GM21723 (cell line): ENCODE measurements at regions not wholly inside any gene's neighbourhood (a gene's known extent, or its start where the extent isn't known, plus 50 kb on each side); places are given as distances from the start of the nearest gene placed in this dataset.

Experiments
- ATAC-seq: cut with Tn5 transposase; IDR thresholded peaks from one replicate; pipeline ENCODE4 v1.9.1; 2021; ENCODE audit warnings: mild to moderate bottlenecking, moderate library complexity; ENCODE audit not compliant: unreplicated experiment

DNA sequence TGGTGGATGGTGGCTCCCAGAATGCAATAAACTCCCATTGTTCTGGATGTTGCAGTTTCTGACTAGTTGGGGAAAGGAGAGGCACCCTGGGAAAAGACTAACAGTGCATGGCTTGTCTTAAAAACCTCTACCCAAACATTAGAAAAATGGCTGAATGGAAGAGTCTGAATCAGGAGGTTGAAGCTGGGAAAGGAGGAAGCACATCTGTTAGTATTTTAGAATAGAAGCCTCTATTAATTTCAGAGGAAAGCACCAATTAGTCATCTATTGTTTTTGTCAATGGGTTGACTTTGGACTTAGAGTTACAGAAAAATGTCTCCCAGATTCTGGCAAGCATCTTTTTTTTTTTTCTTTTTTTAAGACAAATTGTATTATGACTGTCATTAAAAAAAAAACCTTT lies 56.1 kb upstream of the ELMO1 start:
- ATAC-seq = no peak

- ATAC-seq = no peak
Observed at GRCh38 chr7:37505750-37506353, 57.2 kb upstream of the ELMO1 start.

GRCh38 chr7:37508118-37508517 lies 59.5 kb upstream of the ELMO1 start:
- no peak for ATAC-seq

DNA sequence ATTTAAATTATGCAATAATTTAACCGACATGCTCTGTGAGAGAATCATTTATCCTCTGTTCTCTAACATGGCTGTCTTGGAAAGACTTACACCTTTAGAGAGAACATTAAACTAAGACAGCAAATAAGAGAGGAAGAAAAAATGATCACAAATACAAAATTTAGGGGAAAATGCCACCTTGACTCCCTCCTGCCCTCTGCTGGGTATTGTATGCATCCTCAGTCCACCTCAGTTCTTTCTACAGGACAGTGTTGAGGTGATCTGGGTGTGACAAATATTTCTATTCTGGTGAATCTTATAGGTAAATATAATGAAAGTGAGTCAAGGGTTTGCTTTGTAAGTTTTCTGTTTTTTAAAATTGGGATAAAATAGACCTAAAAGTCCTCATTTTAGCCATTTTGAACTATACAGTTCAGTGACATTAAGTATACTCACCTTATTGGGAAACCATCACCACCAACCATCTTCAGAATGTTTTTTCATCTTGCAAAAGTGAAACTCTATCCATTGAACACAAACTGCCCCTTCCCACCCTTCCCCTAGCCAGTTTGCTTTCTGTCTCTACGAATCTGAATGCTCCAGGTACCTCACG lies 61.5 kb upstream of the ELMO1 start:
- no peak for ATAC-seq

DNA sequence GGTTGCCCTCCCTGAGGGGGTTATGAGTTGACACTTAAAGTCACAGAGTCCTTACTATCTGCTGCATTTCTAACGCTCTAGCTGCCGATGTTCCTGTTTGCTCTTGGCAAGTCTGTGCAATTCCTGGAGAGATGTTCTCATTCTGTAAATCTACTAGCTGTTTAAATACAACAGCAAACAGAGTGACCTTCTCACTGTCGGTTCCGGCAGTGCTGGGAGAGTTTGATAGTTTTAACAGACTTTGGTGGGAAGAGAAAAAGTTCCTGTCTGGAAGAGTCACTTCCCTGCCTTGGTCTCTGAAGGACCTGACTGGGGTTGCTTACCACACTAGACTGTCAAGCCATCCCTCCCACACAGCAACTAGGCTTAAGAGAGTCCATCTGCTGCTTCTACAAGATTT lies 63.3 kb upstream of the ELMO1 start:
- ATAC-seq = no peak

DNA sequence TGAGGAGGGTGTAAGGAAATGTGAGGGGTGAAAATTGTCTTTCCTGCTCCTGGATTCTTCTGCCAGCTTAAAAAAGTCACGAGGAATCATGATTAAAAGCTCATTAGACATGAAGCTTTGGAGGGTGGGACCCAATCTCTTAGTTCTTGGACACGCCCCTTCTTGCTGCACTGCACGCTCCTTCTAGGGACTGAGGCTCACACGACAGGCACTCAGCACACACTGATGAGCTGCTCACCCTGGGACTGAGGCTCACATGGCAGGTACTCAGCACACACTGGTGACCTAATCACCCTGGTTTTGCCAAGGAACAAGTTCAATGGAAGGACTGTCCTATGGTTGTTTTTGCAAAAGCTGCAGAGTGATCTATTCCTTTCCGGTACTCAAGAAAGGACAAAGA lies 65.8 kb upstream of the ELMO1 start:
- no peak for ATAC-seq

DNA sequence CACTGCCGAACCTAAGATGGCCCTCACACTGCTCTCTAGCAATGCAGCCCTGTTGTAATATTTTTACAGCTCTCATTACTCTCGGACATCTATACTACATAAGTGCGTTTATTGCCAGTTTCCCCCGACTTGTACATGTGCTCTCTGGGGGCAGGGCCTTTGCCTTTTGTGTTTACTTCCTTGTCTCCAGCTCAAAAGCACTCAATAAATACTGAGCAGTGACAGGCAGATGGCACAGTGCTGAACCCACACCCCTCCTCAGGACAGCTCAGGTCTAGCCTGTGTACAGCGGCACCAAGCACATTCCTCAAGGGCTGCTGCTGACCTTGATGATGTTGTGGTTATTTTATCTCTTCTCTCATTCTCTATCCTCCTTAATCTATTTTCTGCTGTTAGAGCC lies 68.0 kb upstream of the ELMO1 start:
- no peak for ATAC-seq

- no peak for ATAC-seq
Observed at GRCh38 chr7:37518266-37518665, 69.6 kb upstream of the ELMO1 start.

DNA sequence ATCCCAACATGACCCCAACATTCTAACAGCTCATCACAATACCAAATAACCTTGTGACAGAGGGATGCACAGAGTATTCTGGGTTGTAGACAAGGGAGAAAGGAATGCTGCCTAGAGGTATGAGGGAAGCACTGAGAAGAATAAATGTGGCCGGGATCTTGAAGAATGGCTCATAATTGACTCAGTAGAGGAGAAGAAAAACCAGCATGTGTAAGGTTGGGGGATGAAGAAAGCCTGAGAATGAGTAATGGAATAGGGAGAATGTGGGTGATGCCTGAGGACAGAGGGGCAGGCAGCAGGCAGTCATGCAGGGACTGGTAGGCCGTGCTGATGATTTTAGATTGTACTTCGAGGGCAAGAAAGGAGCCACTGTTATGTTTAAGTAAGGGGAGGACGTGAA lies 75.4 kb upstream of the ELMO1 start:
- no peak for ATAC-seq

- no peak for ATAC-seq
Observed at GRCh38 chr7:37524797-37525196, 76.1 kb upstream of the ELMO1 start.

GRCh38 chr7:37526623-37527022 lies 78.0 kb upstream of the ELMO1 start:
- ATAC-seq = no peak

- ATAC-seq = no peak
Observed at GRCh38 chr7:37527109-37527508, 78.4 kb upstream of the ELMO1 start.

DNA sequence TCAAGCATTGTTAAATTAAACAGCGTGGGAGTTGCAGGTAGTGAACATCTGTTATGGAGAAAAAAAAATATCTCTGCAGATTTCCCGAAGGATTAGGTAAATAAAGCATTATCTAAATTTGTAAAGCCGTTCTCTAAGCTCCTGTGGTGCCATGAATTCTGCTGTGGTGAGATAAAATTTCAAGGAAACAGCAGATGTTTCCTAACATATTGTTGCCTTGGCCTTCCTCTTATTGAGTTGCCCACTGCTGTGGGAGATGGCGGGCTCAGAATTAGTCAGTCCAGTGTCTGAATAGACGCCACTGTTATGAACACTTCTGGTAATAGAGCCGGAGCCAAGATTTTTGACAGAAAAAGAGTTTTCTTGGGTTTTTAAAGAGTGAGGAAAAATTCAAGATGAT lies 82.6 kb upstream of the ELMO1 start:
- no peak for ATAC-seq

DNA sequence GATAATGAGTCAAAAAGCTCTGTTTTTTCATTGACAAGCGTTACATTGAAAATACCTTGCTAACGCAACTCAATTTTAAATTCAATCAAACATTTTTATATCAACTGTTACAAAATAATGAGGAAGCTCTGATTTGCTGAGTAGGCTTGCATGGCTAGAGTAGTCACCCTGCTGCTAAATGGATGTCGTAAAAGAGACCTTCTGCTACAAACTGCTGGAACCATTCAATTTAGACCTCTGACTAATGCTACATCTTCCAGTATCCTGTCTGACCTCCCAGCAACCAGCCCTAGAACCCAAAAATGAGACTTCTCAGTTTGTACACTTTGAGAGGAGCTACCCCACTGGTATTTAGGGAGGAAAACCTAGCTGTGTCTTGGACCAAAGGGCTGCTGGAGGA lies 84.0 kb upstream of the ELMO1 start:
- ATAC-seq = no peak

- ATAC-seq = no peak
Observed at GRCh38 chr7:37534893-37535610, 86.4 kb upstream of the ELMO1 start.

GRCh38 chr7:37535841-37536240 lies 87.2 kb upstream of the ELMO1 start:
- no peak for ATAC-seq

DNA sequence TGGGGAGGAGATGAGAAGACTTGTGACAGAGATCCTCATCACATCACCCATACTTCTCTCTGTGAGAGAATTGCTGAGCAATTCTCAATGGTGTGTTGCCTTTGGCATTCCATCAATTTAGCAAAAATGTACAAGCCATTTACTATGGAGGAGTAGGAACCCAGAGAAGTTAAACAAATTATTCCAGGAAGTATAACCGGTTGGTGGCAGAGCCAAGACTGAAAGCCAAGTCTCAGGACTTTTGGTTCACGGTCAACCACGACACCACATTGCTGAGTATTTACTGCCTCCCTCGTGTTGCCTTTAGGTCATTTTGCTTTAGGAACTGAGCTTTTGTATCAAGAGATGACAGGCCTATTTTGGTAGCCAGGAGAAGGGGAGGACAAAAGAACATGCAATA lies 88.0 kb upstream of the ELMO1 start:
- no peak for ATAC-seq

DNA sequence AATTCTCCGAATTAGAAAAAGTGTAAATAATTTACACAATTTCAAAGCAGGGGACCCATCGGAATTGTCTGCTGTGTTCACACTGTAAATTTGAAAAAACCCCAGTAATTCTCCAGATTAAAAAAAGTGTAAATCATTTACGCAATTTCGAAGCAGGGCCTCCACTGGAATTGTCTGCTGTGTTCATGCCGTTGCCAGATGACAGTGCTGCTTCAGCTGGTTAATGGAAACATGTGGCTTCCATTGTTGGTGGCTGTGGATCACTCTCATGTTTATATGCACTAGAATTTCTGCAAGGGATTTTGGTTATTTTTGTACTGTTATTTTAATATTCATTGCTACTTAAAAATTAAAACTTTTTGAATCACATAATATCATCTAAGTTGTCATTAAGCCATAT lies 88.8 kb upstream of the ELMO1 start:
- no peak for ATAC-seq

DNA sequence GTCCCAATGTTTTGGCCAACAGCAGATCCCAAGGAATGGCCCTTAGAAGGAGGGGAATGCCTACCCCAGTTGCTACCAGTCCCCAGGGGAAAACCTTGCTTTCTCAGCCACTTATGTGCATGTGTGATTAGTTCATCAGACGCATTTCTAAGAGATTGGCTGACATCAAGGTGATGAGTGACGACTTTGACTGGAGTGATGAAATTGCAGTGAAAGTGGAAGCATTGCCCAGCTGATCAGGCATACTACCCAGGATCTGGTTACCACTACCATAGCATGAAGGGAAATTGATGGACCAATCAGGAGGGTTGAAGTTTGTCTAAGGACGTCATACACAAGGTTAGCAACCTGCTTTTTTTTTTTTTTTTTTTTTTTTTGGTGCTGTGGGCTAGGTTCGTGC lies 90.3 kb upstream of the ELMO1 start:
- no peak for ATAC-seq

DNA sequence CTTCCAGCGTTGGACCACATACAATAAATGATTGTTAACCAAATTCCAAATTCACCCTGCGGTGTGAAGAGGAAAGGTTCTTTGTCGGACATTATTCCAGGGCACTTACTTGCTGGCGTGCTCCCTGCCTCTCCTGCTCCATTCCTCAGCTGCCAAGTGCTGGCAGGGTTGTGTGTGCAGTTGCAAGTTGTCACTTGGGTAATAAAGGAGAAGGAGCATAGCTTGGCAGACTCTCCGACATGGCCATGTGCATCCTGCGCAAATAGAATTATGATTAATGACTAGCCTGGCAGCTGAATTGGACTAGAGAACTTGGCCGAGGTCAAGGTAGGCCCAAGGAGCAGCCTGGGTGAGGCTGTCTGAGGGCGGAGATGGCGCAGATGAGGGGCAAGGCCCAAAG lies 92.3 kb upstream of the ELMO1 start:
- ATAC-seq = no peak

- peak; percentile 96 for ATAC-seq
Observed at GRCh38 chr7:37541810-37542443, 93.3 kb upstream of the ELMO1 start.
